Activated T-helper 2 cell treated with anti-CD3 and anti-CD28 coated beads, Interferon-gamma antibody, Interleukin-2, Interleukin-4, amounts not matched to agents 10 μg/mL and 5 μg/mL and 100 μg/mL, durations not matched to agents 14 hours and 24 hours and 36 hours (primary cell): ENCODE measurements at regions not wholly inside any gene's neighbourhood (a gene's known extent, or its start where the extent isn't known, plus 50 kb on each side); places are given as distances from the start of the nearest gene placed in this dataset.

Experiments used
- DNase-seq: peaks from one replicate; pipeline ENCODE4 v3.0.0; 2021; ENCODE audit warnings: low spot score
- H3K27ac Mint-ChIP-seq: one replicate; pipeline ENCODE4 v1.8.0; 2021; ENCODE audit warnings: mixed read lengths
- H3K27me3 Mint-ChIP-seq: one replicate; pipeline ENCODE4 v1.8.0; 2021; ENCODE audit warnings: low read depth, mixed read lengths
- H3K36me3 Mint-ChIP-seq: one replicate; pipeline ENCODE4 v1.8.0; 2021; ENCODE audit warnings: low read depth, mixed read lengths
- H3K4me1 Mint-ChIP-seq: one replicate; pipeline ENCODE4 v1.8.0; 2021; ENCODE audit warnings: low read depth, mixed read lengths
- H3K4me3 Mint-ChIP-seq: one replicate; pipeline ENCODE4 v1.8.0; 2021; ENCODE audit warnings: low read depth, mild to moderate bottlenecking, moderate library complexity, mixed read lengths
- H3K9me3 Mint-ChIP-seq: one replicate; pipeline ENCODE4 v1.8.0; 2021; ENCODE audit warnings: mixed read lengths
- intact Hi-C: fragments of 100-400 bp; cut with micrococcal nuclease; formaldehyde crosslinking; loops from one replicate; pipeline ENCODE4 v1.15.1; 2023

- Mint-ChIP-seq H3K4me1 (no peaks in the 10 kb centered on the region), H3K36me3 (no peaks in the 10 kb centered on the region), H3K4me3 (no peak overlapping the region), H3K27ac (no peak overlapping the region), H3K9me3 (no peaks in the 10 kb centered on the region), H3K27me3 (peaks cover 1% of the 10 kb centered on the region)
- DNase-seq, result no peak
- intact Hi-C loops, result no loop called here
Observed at GRCh38 chr16:86063760-86064405, 164.9 kb downstream of the IRF8 start.

- no peak overlapping the region for H3K27ac Mint-ChIP-seq
- no peak for DNase-seq
- no peaks in the 10 kb centered on the region for H3K9me3 Mint-ChIP-seq
- H3K36me3 Mint-ChIP-seq, result no peaks in the 10 kb centered on the region
- no peaks in the 10 kb centered on the region for H3K4me1 Mint-ChIP-seq
- intact Hi-C loops, result no loop called here
- no peak overlapping the region for H3K4me3 Mint-ChIP-seq
- H3K27me3 Mint-ChIP-seq, result peaks cover 1% of the 10 kb centered on the region
Observed at GRCh38 chr16:86064431-86065250, 165.7 kb downstream of the IRF8 start.

- H3K9me3 Mint-ChIP-seq, result no peaks in the 10 kb centered on the region
- intact Hi-C loops, result no loop called here
- no peak overlapping the region for H3K27ac Mint-ChIP-seq
- no peaks in the 10 kb centered on the region for H3K36me3 Mint-ChIP-seq
- no peak overlapping the region for H3K4me3 Mint-ChIP-seq
- H3K27me3 Mint-ChIP-seq, result peaks cover 1% of the 10 kb centered on the region
- DNase-seq, result no peak
- H3K4me1 Mint-ChIP-seq, result no peaks in the 10 kb centered on the region
Observed at GRCh38 chr16:86065711-86066110, 166.7 kb downstream of the IRF8 start.

- intact Hi-C loops, result no loop called here
- H3K27me3 Mint-ChIP-seq, result peaks cover 1% of the 10 kb centered on the region
- H3K4me3 Mint-ChIP-seq, result no peak overlapping the region
- H3K27ac Mint-ChIP-seq, result no peak overlapping the region
- no peaks in the 10 kb centered on the region for H3K36me3 Mint-ChIP-seq
- DNase-seq, result no peak
- no peaks in the 10 kb centered on the region for H3K4me1 Mint-ChIP-seq
- H3K9me3 Mint-ChIP-seq, result no peaks in the 10 kb centered on the region
Observed at GRCh38 chr16:86066811-86067210, 167.8 kb downstream of the IRF8 start.

GRCh38 chr16:86067516-86067915 lies 168.6 kb downstream of the IRF8 start:
- H3K4me3 Mint-ChIP-seq, result no peak overlapping the region
- intact Hi-C loops, result no loop called here
- no peak for DNase-seq
- no peak overlapping the region for H3K27ac Mint-ChIP-seq
- no peaks in the 10 kb centered on the region for H3K9me3 Mint-ChIP-seq
- peaks cover 1% of the 10 kb centered on the region for H3K27me3 Mint-ChIP-seq
- no peaks in the 10 kb centered on the region for H3K4me1 Mint-ChIP-seq
- no peaks in the 10 kb centered on the region for H3K36me3 Mint-ChIP-seq

GRCh38 chr16:86067936-86068335 lies 169.0 kb downstream of the IRF8 start:
- Mint-ChIP-seq H3K27me3 (peaks cover 1% of the 10 kb centered on the region), H3K4me3 (no peak overlapping the region), H3K27ac (no peak overlapping the region), H3K9me3 (no peaks in the 10 kb centered on the region), H3K4me1 (no peaks in the 10 kb centered on the region), H3K36me3 (no peaks in the 10 kb centered on the region)
- no peak for DNase-seq
- intact Hi-C loops, result no loop called here

- Mint-ChIP-seq H3K4me1 (no peaks in the 10 kb centered on the region), H3K9me3 (no peaks in the 10 kb centered on the region), H3K36me3 (no peaks in the 10 kb centered on the region), H3K4me3 (no peak overlapping the region), H3K27me3 (peaks cover 1% of the 10 kb centered on the region), H3K27ac (no peak overlapping the region)
- intact Hi-C loops, result no loop called here
- DNase-seq, result no peak
Observed at GRCh38 chr16:86068722-86069121, 169.8 kb downstream of the IRF8 start.

GRCh38 chr16:86069736-86070298 lies 170.9 kb downstream of the IRF8 start:
- H3K36me3 Mint-ChIP-seq, result no peaks in the 10 kb centered on the region
- no peak overlapping the region for H3K4me3 Mint-ChIP-seq
- no peaks in the 10 kb centered on the region for H3K4me1 Mint-ChIP-seq
- intact Hi-C loops, result loop anchor here (10.0 kb wide), 1 partner anchor 455 kb away; no protein-coding TSS in a partner anchor
- H3K27me3 Mint-ChIP-seq, result peaks cover 3% of the 10 kb centered on the region
- H3K9me3 Mint-ChIP-seq, result no peaks in the 10 kb centered on the region
- no peak for DNase-seq
- H3K27ac Mint-ChIP-seq, result no peak overlapping the region

GRCh38 chr16:86070484-86070883 lies 171.5 kb downstream of the IRF8 start:
- H3K27me3 Mint-ChIP-seq, result peaks cover 3% of the 10 kb centered on the region
- intact Hi-C loops, result loop anchor here (10.0 kb wide), 1 partner anchor 454 kb away; no protein-coding TSS in a partner anchor
- DNase-seq, result no peak
- no peaks in the 10 kb centered on the region for H3K36me3 Mint-ChIP-seq
- no peak overlapping the region for H3K4me3 Mint-ChIP-seq
- H3K9me3 Mint-ChIP-seq, result no peaks in the 10 kb centered on the region
- H3K27ac Mint-ChIP-seq, result no peak overlapping the region
- no peaks in the 10 kb centered on the region for H3K4me1 Mint-ChIP-seq

- H3K27me3 Mint-ChIP-seq, result peaks cover 3% of the 10 kb centered on the region
- H3K4me1 Mint-ChIP-seq, result no peaks in the 10 kb centered on the region
- no peak for DNase-seq
- no peaks in the 10 kb centered on the region for H3K9me3 Mint-ChIP-seq
- no peak overlapping the region for H3K4me3 Mint-ChIP-seq
- intact Hi-C loops, result loop anchor here (10.0 kb wide), 1 partner anchor 454 kb away; no protein-coding TSS in a partner anchor
- no peaks in the 10 kb centered on the region for H3K36me3 Mint-ChIP-seq
- H3K27ac Mint-ChIP-seq, result no peak overlapping the region
Observed at GRCh38 chr16:86070971-86071370, 172.0 kb downstream of the IRF8 start.

GRCh38 chr16:86071611-86072240 lies 172.8 kb downstream of the IRF8 start:
- Mint-ChIP-seq H3K4me3 (no peak overlapping the region), H3K27me3 (peaks cover 3% of the 10 kb centered on the region), H3K4me1 (no peaks in the 10 kb centered on the region), H3K27ac (no peak overlapping the region), H3K36me3 (no peaks in the 10 kb centered on the region), H3K9me3 (no peaks in the 10 kb centered on the region)
- no peak for DNase-seq
- intact Hi-C loops, result loop anchor here (10.0 kb wide), 1 partner anchor 453 kb away; no protein-coding TSS in a partner anchor

- Mint-ChIP-seq H3K27me3 (peaks cover 3% of the 10 kb centered on the region), H3K9me3 (no peaks in the 10 kb centered on the region), H3K4me3 (no peak overlapping the region), H3K4me1 (no peaks in the 10 kb centered on the region), H3K27ac (no peak overlapping the region), H3K36me3 (no peaks in the 10 kb centered on the region)
- no peak for DNase-seq
- intact Hi-C loops, result loop anchor here (10.0 kb wide), 1 partner anchor 452 kb away; no protein-coding TSS in a partner anchor
Observed at GRCh38 chr16:86072328-86073102, 173.6 kb downstream of the IRF8 start.
